SU-DHL-6 (cell line): ENCODE measurements at regions not wholly inside any gene's neighbourhood (a gene's known extent, or its start where the extent isn't known, plus 50 kb on each side); places are given as distances from the start of the nearest gene placed in this dataset.

ENCODE experiments used
- H2AFZ ChIP-seq: fragments of 200-600 bp; sonication (generic); 2 replicates; pipeline ENCODE4 v1.6.1; 2014; ENCODE audit warnings: low read depth, mild to moderate bottlenecking, moderate library complexity, mixed read lengths, antibody characterized with exemption, low read length; ENCODE audit not compliant: severe bottlenecking
- H3F3A ChIP-seq: fragments of 200-600 bp; shearing (Covaris generic); 2 replicates; pipeline ENCODE4 v1.6.0; 2016; ENCODE audit warnings: antibody characterized with exemption, mild to moderate bottlenecking; ENCODE audit not compliant: insufficient read depth
- H3K27ac ChIP-seq: fragments of 200-600 bp; sonication (generic); 2 replicates; pipeline ENCODE4 v1.5.1; 2016; ENCODE audit warnings: low read depth, mild to moderate bottlenecking, low read length, moderate library complexity, mixed read lengths
- H3K27me3 ChIP-seq: fragments of 200-600 bp; sonication (generic), shearing (Covaris generic); 2 replicates; pipeline ENCODE4 v1.6.0; 2014; ENCODE audit warnings: mild to moderate bottlenecking, low read length
- H3K36me3 ChIP-seq: fragments of 200-600 bp; sonication (generic); 2 replicates; pipeline ENCODE4 v1.6.1; 2014; ENCODE audit warnings: mild to moderate bottlenecking, low read length, mixed read lengths
- H3K4me2 ChIP-seq: fragments of 300-600, 200-600 bp; shearing (Covaris generic), sonication (generic); 2 replicates; pipeline ENCODE4 v1.6.0; 2014; ENCODE audit warnings: low read length, low read depth, mild to moderate bottlenecking; ENCODE audit not compliant: poor library complexity, severe bottlenecking
- H3K4me3 ChIP-seq: fragments of 200-600 bp; sonication (generic); 2 replicates; pipeline ENCODE4 v1.5.1; 2014; ENCODE audit warnings: antibody characterized with exemption, low read length, mild to moderate bottlenecking, mixed read lengths; ENCODE audit not compliant: insufficient read depth, poor library complexity, severe bottlenecking
- H3K79me2 ChIP-seq: fragments of 200-600 bp; sonication (generic); 2 replicates; pipeline ENCODE4 v1.6.1; 2014; ENCODE audit warnings: mild to moderate bottlenecking, low read length, moderate library complexity; ENCODE audit not compliant: insufficient read depth
- H3K9ac ChIP-seq: fragments of 200-600 bp; sonication (generic); 2 replicates; pipeline ENCODE4 v1.7.0; 2014; ENCODE audit warnings: mild to moderate bottlenecking, low read length
- H3K9me2 ChIP-seq: fragments of 200-600 bp; sonication (generic); replicated peaks from 2 replicates; pipeline ENCODE4 v1.6.1; 2014; ENCODE audit warnings: low read length; ENCODE audit not compliant: insufficient read depth
- H3K9me3 ChIP-seq: fragments of 200-600 bp; sonication (generic); 2 replicates; pipeline ENCODE4 v1.6.1; 2014; ENCODE audit warnings: low read length, mixed read lengths; ENCODE audit not compliant: insufficient read depth
- H4K20me1 ChIP-seq: fragments of 200-600 bp; sonication (generic); 2 replicates; pipeline ENCODE4 v1.6.1; 2014; ENCODE audit warnings: low read depth, mild to moderate bottlenecking, antibody characterized with exemption, low read length, moderate library complexity, mixed read lengths
- EZH2phosphoT487 ChIP-seq: fragments of 200-600 bp; sonication (generic), shearing (Covaris generic); conservative IDR thresholded peaks from 2 replicates; pipeline ENCODE4 v1.6.1; 2018; ENCODE audit warnings: mild to moderate bottlenecking, antibody characterized with exemption, low read length, moderate library complexity, mixed read lengths
- TF ChIP-seq, protein P1 (sequence below): fragments of 200-600 bp; sonication (generic); IDR thresholded peaks from one replicate; pipeline ENCODE4 v1.5.1; 2017; ENCODE audit warnings: antibody characterized with exemption, mild to moderate bottlenecking, low read length, moderate library complexity; ENCODE audit not compliant: insufficient read depth, poor library complexity, severe bottlenecking

DNA sequence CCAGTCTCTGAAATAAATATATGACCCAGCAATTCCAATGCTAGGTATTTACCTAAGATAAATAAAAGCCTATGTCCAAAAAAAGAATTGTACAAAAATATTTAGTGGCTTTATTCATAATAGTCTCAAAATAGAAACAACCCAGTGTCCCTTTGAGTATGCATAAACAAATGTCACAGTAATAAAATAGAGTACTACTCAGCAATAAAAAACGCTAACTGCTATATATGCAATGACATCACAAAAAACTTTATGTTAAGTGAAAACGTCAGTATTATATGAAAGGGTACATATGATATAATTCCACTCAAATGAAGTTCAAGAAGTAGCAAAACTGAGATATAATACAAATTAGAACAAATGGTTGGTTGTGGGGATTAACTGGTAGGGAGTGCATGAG, 286.5 kb upstream of the MAN1A1 start:
- Histone ChIP-seq H3K27ac (no peak overlapping the region), H3K9me3 (no peaks in the 10 kb centered on the region), H3K9me2 (no peaks in the 10 kb centered on the region), H4K20me1 (no peaks in the 10 kb centered on the region), H3K79me2 (no peaks in the 10 kb centered on the region), H3K36me3 (no peaks in the 10 kb centered on the region), H2AFZ (no peak overlapping the region), H3K4me2 (no peak overlapping the region), H3K27me3 (no peaks in the 10 kb centered on the region), H3K4me3 (no peak overlapping the region), H3F3A (no peaks in the 10 kb centered on the region), H3K9ac (no peak overlapping the region)
- no peak for TF ChIP-seq EZH2phosphoT487
- TF ChIP-seq, protein P1, sequence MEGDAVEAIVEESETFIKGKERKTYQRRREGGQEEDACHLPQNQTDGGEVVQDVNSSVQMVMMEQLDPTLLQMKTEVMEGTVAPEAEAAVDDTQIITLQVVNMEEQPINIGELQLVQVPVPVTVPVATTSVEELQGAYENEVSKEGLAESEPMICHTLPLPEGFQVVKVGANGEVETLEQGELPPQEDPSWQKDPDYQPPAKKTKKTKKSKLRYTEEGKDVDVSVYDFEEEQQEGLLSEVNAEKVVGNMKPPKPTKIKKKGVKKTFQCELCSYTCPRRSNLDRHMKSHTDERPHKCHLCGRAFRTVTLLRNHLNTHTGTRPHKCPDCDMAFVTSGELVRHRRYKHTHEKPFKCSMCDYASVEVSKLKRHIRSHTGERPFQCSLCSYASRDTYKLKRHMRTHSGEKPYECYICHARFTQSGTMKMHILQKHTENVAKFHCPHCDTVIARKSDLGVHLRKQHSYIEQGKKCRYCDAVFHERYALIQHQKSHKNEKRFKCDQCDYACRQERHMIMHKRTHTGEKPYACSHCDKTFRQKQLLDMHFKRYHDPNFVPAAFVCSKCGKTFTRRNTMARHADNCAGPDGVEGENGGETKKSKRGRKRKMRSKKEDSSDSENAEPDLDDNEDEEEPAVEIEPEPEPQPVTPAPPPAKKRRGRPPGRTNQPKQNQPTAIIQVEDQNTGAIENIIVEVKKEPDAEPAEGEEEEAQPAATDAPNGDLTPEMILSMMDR = no peak

DNA sequence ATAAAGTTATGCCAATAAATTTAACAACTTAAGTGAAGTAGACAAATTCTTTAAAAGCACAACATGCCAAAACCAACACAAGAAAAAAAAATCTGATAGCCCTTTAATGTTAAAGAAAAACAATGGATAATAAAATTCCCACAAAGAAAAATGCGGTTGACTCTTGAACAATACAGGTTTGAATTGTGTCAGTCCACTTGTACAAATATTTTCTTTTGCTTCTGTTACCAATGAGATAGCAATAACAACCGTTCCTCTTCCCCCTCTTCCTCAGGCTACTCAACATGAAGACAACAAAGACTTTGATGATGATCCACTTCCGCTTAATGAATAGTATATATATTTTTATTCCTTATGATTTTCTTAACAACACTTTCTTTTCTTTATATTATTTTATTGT, 283.9 kb upstream of the MAN1A1 start:
- Histone ChIP-seq H3K27me3 (no peaks in the 10 kb centered on the region), H3K4me3 (no peak overlapping the region), H3K9me3 (no peaks in the 10 kb centered on the region), H2AFZ (no peak overlapping the region), H4K20me1 (no peaks in the 10 kb centered on the region), H3F3A (no peaks in the 10 kb centered on the region), H3K4me2 (no peak overlapping the region), H3K27ac (no peak overlapping the region), H3K9me2 (no peaks in the 10 kb centered on the region), H3K9ac (no peak overlapping the region), H3K79me2 (no peaks in the 10 kb centered on the region), H3K36me3 (no peaks in the 10 kb centered on the region)
- no peak for TF ChIP-seq EZH2phosphoT487
- TF ChIP-seq, protein P1 = no peak

DNA sequence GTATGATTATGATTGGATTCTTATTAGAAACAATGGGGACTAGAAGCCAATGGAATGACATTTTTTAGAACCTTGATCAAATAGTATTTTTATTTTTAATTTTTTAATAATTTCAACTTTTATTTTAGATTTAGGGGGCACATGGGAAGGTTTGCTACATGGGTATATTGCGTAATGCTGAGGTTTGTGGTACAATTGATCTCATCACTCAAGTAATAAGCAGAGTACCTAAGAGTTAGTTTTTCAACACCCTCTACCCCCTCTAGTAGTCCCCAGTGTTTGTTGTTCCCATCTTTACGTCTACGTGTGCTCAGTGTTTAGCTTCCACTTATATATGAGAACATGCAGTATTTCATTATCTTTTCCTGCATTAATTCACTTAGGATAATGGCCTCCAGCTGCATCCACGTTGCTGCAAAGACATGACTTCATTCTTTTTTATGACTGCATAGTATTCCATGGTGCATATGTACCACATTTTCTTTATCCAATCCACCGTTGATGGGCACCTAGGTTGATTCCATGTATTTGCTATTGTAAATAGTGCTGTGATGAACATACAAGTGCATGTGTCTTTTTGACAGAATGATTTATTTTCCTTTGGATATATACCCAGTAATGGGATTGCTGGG, 281.1 kb upstream of the MAN1A1 start:
- no peak overlapping the region for H3K27ac ChIP-seq
- H4K20me1 ChIP-seq = no peaks in the 10 kb centered on the region
- H2AFZ ChIP-seq = no peak overlapping the region
- no peaks in the 10 kb centered on the region for H3K9me2 ChIP-seq
- no peaks in the 10 kb centered on the region for H3K9me3 ChIP-seq
- TF ChIP-seq, protein P1 = no peak
- TF ChIP-seq EZH2phosphoT487 = no peak
- no peak overlapping the region for H3K4me2 ChIP-seq
- no peaks in the 10 kb centered on the region for H3F3A ChIP-seq
- no peaks in the 10 kb centered on the region for H3K79me2 ChIP-seq
- no peaks in the 10 kb centered on the region for H3K36me3 ChIP-seq
- no peak overlapping the region for H3K9ac ChIP-seq
- H3K27me3 ChIP-seq = no peaks in the 10 kb centered on the region
- H3K4me3 ChIP-seq = no peak overlapping the region
